ENCODE measurements at regions not wholly inside any gene's neighbourhood (a gene's known extent, or its start where the extent isn't known, plus 50 kb on each side); places are given as distances from the start of the nearest gene placed in this dataset.

DNA sequence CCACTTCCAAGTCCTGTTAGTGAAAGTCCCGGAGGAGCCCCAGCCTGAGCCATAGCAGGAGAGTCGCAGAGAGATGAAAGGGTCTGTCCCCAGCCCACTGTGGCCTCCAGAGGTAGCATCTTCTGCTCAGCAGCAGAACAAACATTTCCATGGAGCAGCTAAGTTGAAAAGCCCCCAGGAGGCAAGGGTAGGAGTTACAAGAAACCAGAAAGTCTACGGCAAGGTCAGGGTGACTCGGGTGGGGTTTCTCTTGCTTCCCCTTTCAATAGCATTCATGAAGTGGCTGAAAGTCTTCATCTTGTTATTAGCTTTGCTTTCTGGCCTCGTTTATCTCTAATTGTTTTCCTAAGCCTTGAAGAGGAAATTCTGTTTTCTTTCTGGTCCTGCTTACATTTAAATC lies 151.2 kb upstream of the DIO3 start:
- Histone ChIP-seq H3K79me2 (ENCODE audit: low read length) (no peaks in the 10 kb centered on the region), H3K36me3 (replicated peaks; ENCODE audit: low read depth, low read length) (no peaks in the 10 kb centered on the region), H3K4me3 (ENCODE audit: low read length) (no peak overlapping the region), H3K27me3 (ENCODE audit: low read depth, low read length) (0 out of 2 replicates have a peak, but pooled peaks cover under 1% of the 10 kb centered on the region), H3K4me1 (ENCODE audit: low read length) (no peaks in the 10 kb centered on the region), H3K27ac (ENCODE audit: low read length) (no peak overlapping the region), H3K9ac (ENCODE audit: low read length) (no peak overlapping the region), H2AFZ (ENCODE audit: low read depth, low read length) (no peak overlapping the region), H4K20me1 (ENCODE audit: insufficient read depth, low read length) (no peaks in the 10 kb centered on the region), H3K4me2 (ENCODE audit: low read length) (no peak overlapping the region), H3K9me3 (ENCODE audit: insufficient read depth, low read length) (no peaks in the 10 kb centered on the region)
- TF ChIP-seq CTCF (IDR thresholded peaks at IDR 0.05; ENCODE audit: low read depth, low read length) (no peak), EZH2phosphoT487 (IDR thresholded peaks at IDR 0.05; ENCODE audit: low read depth) (no peak)

DNA sequence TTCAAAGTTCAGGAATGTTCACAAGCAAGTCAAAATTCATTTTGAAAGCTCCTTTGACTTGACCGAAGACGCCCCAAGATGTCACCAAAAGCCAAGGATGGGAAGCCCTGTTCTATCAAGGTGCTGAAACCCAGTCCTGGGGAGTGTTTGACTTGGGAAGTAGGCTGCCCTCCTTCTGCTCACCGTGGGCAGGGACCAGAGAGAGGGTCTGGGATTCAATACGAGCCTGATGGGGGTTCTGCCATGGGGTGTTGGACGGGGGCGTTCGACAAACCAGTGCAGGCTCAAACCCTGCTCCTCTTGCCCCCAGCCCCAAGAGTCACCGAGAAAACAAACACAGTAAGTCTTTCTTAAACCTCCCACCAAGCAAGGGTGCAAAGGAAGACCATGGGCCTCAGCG lies 150.1 kb upstream of the DIO3 start:
- H3K4me3 ChIP-seq (ENCODE audit: low read length) = no peak overlapping the region
- H4K20me1 ChIP-seq (ENCODE audit: insufficient read depth, low read length) = no peaks in the 10 kb centered on the region
- H3K4me1 ChIP-seq (ENCODE audit: low read length) = no peaks in the 10 kb centered on the region
- no peak overlapping the region for H3K4me2 ChIP-seq (ENCODE audit: low read length)
- H3K9me3 ChIP-seq (ENCODE audit: insufficient read depth, low read length) = no peaks in the 10 kb centered on the region
- H2AFZ ChIP-seq (ENCODE audit: low read depth, low read length) = no peak overlapping the region
- no peak overlapping the region for H3K27ac ChIP-seq (ENCODE audit: low read length)
- no peaks in the 10 kb centered on the region for H3K36me3 ChIP-seq (replicated peaks; ENCODE audit: low read depth, low read length)
- 0 out of 2 replicates have a peak, but pooled peaks cover 2% of the 10 kb centered on the region for H3K27me3 ChIP-seq (ENCODE audit: low read depth, low read length)
- no peak overlapping the region for H3K9ac ChIP-seq (ENCODE audit: low read length)
- no peak for TF ChIP-seq EZH2phosphoT487 (IDR thresholded peaks at IDR 0.05; ENCODE audit: low read depth)
- no peak for TF ChIP-seq CTCF (IDR thresholded peaks at IDR 0.05; ENCODE audit: low read depth, low read length)
- H3K79me2 ChIP-seq (ENCODE audit: low read length) = no peaks in the 10 kb centered on the region

- Histone ChIP-seq H2AFZ (ENCODE audit: low read depth, low read length) (no peak overlapping the region), H3K27me3 (ENCODE audit: low read depth, low read length) (0 out of 2 replicates have a peak, but pooled peaks cover 2% of the 10 kb centered on the region), H3K4me1 (ENCODE audit: low read length) (no peaks in the 10 kb centered on the region), H3K4me2 (ENCODE audit: low read length) (no peak overlapping the region), H3K27ac (ENCODE audit: low read length) (no peak overlapping the region), H3K9ac (ENCODE audit: low read length) (no peak overlapping the region), H3K36me3 (replicated peaks; ENCODE audit: low read depth, low read length) (no peaks in the 10 kb centered on the region), H3K79me2 (ENCODE audit: low read length) (no peaks in the 10 kb centered on the region), H3K4me3 (ENCODE audit: low read length) (no peak overlapping the region), H3K9me3 (ENCODE audit: insufficient read depth, low read length) (no peaks in the 10 kb centered on the region), H4K20me1 (ENCODE audit: insufficient read depth, low read length) (no peaks in the 10 kb centered on the region)
- no peak for TF ChIP-seq CTCF (IDR thresholded peaks at IDR 0.05; ENCODE audit: low read depth, low read length)
- TF ChIP-seq EZH2phosphoT487 (IDR thresholded peaks at IDR 0.05; ENCODE audit: low read depth) = no peak
These were observed 149.5 kb upstream of the DIO3 start for GRCh38 chr14:101411779-101412178.

GRCh38 chr14:101412739-101413138 lies 148.6 kb upstream of the DIO3 start:
- Histone ChIP-seq H3K27ac (ENCODE audit: low read length) (no peak overlapping the region), H3K4me3 (ENCODE audit: low read length) (no peak overlapping the region), H3K9me3 (ENCODE audit: insufficient read depth, low read length) (no peaks in the 10 kb centered on the region), H3K4me1 (ENCODE audit: low read length) (no peaks in the 10 kb centered on the region), H2AFZ (ENCODE audit: low read depth, low read length) (no peak overlapping the region), H3K9ac (ENCODE audit: low read length) (no peak overlapping the region), H3K4me2 (ENCODE audit: low read length) (no peak overlapping the region), H4K20me1 (ENCODE audit: insufficient read depth, low read length) (no peaks in the 10 kb centered on the region), H3K36me3 (replicated peaks; ENCODE audit: low read depth, low read length) (no peaks in the 10 kb centered on the region), H3K79me2 (ENCODE audit: low read length) (no peaks in the 10 kb centered on the region), H3K27me3 (ENCODE audit: low read depth, low read length) (peaks cover 2% of the 10 kb centered on the region; the same call in 1 of the 2 replicates)
- no peak for TF ChIP-seq CTCF (IDR thresholded peaks at IDR 0.05; ENCODE audit: low read depth, low read length)
- no peak for TF ChIP-seq EZH2phosphoT487 (IDR thresholded peaks at IDR 0.05; ENCODE audit: low read depth)

All from OCI-LY3 (cell line).